ENCODE measurements at regions not wholly inside any gene's neighbourhood (a gene's known extent, or its start where the extent isn't known, plus 50 kb on each side); places are given as distances from the start of the nearest gene placed in this dataset.

- Histone ChIP-seq H3K27ac (no peak overlapping the region), H3K27me3 (ENCODE audit: low read depth) (no peaks in the 10 kb centered on the region), H3K9me3 (no peaks in the 10 kb centered on the region), H3K36me3 (no peaks in the 10 kb centered on the region), H3K4me1 (no peaks in the 10 kb centered on the region), H3K4me3 (no peak overlapping the region)
- ATAC-seq: no peak
- DNase-seq: no peak
- TF ChIP-seq CTCF (IDR thresholded peaks at IDR 0.05): no peak
- intact Hi-C loops (cut with DNase I): no loop called here
Observed at GRCh38 chr7:53993224-53993623, 549.0 kb upstream of the VSTM2A start.

- no peak for TF ChIP-seq CTCF (IDR thresholded peaks at IDR 0.05)
- H3K27me3 ChIP-seq (ENCODE audit: low read depth): no peaks in the 10 kb centered on the region
- H3K4me1 ChIP-seq: no peaks in the 10 kb centered on the region
- H3K36me3 ChIP-seq: no peaks in the 10 kb centered on the region
- no peak overlapping the region for H3K4me3 ChIP-seq
- intact Hi-C loops (cut with DNase I): no loop called here
- ATAC-seq (no peak), DNase-seq (no peak)
- H3K27ac ChIP-seq: no peak overlapping the region
- no peaks in the 10 kb centered on the region for H3K9me3 ChIP-seq
Observed at GRCh38 chr7:53996876-53997275, 545.3 kb upstream of the VSTM2A start.

DNA sequence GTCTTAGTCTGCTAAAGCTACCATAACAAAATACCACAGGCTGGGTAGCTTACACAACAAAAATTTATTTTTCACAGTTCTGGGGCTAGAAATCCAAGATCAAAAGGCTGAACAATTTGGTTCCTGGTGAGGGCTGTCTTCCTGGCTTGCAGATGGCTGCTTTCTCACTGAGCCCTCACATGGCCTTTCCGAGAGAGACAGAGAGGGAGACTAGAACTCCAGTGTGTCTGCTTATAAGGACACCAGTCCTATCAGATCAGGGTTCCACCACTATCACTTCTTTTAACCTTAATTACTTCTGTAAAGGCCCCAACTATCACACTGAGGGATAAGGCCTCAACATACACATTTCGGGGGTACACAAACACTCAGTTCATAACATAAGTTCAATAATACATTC is 527.4 kb upstream of the VSTM2A start:
- Histone ChIP-seq H3K9me3 (no peaks in the 10 kb centered on the region), H3K27ac (no peak overlapping the region), H3K36me3 (no peaks in the 10 kb centered on the region), H3K4me1 (no peaks in the 10 kb centered on the region), H3K27me3 (ENCODE audit: low read depth) (no peaks in the 10 kb centered on the region), H3K4me3 (no peak overlapping the region)
- intact Hi-C loops (cut with DNase I): no loop called here
- TF ChIP-seq CTCF (IDR thresholded peaks at IDR 0.05): no peak
- ATAC-seq: no peak
- DNase-seq: no peak

- H3K27me3 ChIP-seq (ENCODE audit: low read depth): no peaks in the 10 kb centered on the region
- ATAC-seq (no peak), DNase-seq (no peak)
- no peak for TF ChIP-seq CTCF (IDR thresholded peaks at IDR 0.05)
- H3K4me3 ChIP-seq: no peak overlapping the region
- intact Hi-C loops (cut with DNase I): no loop called here
- no peaks in the 10 kb centered on the region for H3K4me1 ChIP-seq
- H3K27ac ChIP-seq: no peak overlapping the region
- no peaks in the 10 kb centered on the region for H3K36me3 ChIP-seq
- no peaks in the 10 kb centered on the region for H3K9me3 ChIP-seq
Observed at GRCh38 chr7:54015251-54015650, 526.9 kb upstream of the VSTM2A start.

- intact Hi-C loops (cut with DNase I): no loop called here
- no peak for DNase-seq
- no peak for TF ChIP-seq CTCF (IDR thresholded peaks at IDR 0.05)
- H3K27me3 ChIP-seq (ENCODE audit: low read depth): no peaks in the 10 kb centered on the region
- H3K4me1 ChIP-seq: no peaks in the 10 kb centered on the region
- peak in 1 of 2 donors; percentile 43 for ATAC-seq
- no peak overlapping the region for H3K4me3 ChIP-seq
- H3K27ac ChIP-seq: no peak overlapping the region
- H3K36me3 ChIP-seq: no peaks in the 10 kb centered on the region
- H3K9me3 ChIP-seq: no peaks in the 10 kb centered on the region
Observed at GRCh38 chr7:54037873-54038272, 504.3 kb upstream of the VSTM2A start.

DNA sequence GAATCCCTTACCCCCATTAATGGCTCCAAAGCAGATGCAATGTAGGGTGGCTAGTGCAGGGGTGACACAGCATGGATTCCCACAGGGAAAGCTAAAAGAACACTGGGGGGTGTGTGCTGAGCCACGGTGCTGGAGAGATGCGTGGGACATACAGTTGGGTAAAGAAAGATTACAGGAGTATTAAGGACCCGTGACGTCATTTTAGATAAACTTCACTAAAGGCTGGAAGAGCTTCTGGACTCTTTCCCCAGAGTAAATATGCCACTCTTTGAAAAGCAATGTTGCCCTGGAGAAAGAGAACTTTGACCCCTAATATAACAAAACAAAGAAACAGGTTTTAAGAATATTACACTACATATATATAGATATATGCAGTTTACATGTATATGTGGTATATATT is 481.5 kb upstream of the VSTM2A start:
- no peaks in the 10 kb centered on the region for H3K9me3 ChIP-seq
- DNase-seq: no peak
- intact Hi-C loops (cut with DNase I): no loop called here
- H3K27ac ChIP-seq: no peak overlapping the region
- TF ChIP-seq CTCF (IDR thresholded peaks at IDR 0.05): no peak
- no peak for ATAC-seq
- no peak overlapping the region for H3K4me3 ChIP-seq
- no peaks in the 10 kb centered on the region for H3K36me3 ChIP-seq
- H3K4me1 ChIP-seq: no peaks in the 10 kb centered on the region
- H3K27me3 ChIP-seq (ENCODE audit: low read depth): no peaks in the 10 kb centered on the region
